ENCODE measurements at regions not wholly inside any gene's neighbourhood (a gene's known extent, or its start where the extent isn't known, plus 50 kb on each side); places are given as distances from the start of the nearest gene placed in this dataset.

DNA sequence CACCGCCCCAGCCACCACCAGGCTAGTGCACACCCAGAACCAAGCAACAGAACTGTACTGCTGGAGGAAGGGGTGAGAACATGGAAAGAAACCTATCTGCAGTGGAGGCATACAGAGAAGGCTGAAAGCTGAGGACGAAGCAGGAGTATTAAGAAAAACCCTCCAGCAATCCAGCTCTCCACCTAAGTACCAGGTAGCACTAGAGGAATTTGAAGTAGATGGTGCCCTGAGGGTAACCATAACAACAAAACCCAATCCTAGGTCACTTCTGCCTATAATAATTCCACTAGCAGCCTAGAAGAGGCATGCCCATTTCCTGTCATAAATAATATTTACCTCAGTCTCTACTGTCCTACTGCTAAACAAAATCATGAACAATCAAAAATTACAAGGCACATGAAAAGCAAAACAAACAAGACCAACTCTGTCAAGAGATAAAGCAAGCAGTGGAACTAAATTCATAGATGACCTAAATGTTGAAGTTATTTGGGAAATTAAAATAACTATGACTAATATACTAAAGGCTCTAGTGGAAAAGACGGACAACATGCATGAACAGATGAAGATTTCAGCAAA, 51.1 kb downstream of the HYCC1 start:
- no peak overlapping the region for H3K27ac Mint-ChIP-seq
- no peaks in the 10 kb centered on the region for H3K4me1 Mint-ChIP-seq
- peaks cover 20% of the 10 kb centered on the region for H3K36me3 Mint-ChIP-seq (ENCODE audit: low read depth)
- DNase-seq, result no peak
- no peaks in the 10 kb centered on the region for H3K9me3 Mint-ChIP-seq
- H3K27me3 Mint-ChIP-seq, result no peaks in the 10 kb centered on the region
- POLR2A ChIA-PET, result no interaction called here
- CTCF ChIA-PET, result no interaction called here
- H3K4me3 Mint-ChIP-seq, result no peak overlapping the region

DNA sequence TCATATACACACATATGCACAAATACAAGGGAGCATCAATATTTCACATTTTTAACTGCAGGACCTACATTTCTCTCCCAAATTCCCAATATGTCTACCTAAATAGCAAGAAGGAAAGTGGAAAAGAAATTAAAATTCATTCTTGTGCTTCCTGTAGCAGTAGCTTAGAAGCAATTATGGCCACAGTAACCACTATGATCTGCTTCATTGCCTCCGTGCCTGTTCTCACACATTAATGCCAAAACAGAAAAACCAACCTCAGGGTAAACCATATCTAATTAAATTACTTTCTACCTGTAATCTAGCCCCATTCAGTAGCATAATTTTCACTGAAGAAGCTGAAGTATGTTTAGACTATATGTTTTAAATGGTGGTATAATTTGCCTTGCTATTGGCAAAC, 55.2 kb downstream of the HYCC1 start:
- CTCF ChIA-PET, result no interaction called here
- no peak for DNase-seq
- Mint-ChIP-seq H3K4me3 (no peak overlapping the region), H3K9me3 (no peaks in the 10 kb centered on the region), H3K4me1 (no peaks in the 10 kb centered on the region), H3K27me3 (no peaks in the 10 kb centered on the region), H3K36me3 (ENCODE audit: low read depth) (peaks cover 19% of the 10 kb centered on the region), H3K27ac (no peak overlapping the region)
- POLR2A ChIA-PET, result no interaction called here

DNA sequence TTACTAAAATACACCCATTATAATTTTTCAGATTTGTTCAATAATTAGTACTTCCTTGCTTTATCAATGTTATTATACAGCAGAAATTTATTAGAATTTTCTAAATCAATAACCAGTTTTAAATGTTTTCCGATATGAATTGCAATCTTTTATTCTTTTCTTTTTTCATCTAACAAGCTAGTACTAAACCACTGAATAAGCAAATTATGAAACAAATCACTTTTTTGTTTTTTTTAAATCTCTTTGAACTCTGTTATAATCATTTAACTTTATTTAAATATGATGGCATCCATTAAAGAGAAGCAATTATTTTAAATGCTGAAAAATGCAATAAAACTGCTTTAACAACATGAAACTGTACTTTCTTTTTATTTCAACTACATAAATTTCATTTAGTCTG, 59.7 kb downstream of the HYCC1 start:
- Mint-ChIP-seq H3K4me3 (no peak overlapping the region), H3K27me3 (no peaks in the 10 kb centered on the region), H3K27ac (no peak overlapping the region), H3K9me3 (no peaks in the 10 kb centered on the region), H3K4me1 (no peaks in the 10 kb centered on the region), H3K36me3 (ENCODE audit: low read depth) (peaks cover 9% of the 10 kb centered on the region)
- no peak for DNase-seq
- POLR2A ChIA-PET, result no interaction called here
- CTCF ChIA-PET, result no interaction called here

DNA sequence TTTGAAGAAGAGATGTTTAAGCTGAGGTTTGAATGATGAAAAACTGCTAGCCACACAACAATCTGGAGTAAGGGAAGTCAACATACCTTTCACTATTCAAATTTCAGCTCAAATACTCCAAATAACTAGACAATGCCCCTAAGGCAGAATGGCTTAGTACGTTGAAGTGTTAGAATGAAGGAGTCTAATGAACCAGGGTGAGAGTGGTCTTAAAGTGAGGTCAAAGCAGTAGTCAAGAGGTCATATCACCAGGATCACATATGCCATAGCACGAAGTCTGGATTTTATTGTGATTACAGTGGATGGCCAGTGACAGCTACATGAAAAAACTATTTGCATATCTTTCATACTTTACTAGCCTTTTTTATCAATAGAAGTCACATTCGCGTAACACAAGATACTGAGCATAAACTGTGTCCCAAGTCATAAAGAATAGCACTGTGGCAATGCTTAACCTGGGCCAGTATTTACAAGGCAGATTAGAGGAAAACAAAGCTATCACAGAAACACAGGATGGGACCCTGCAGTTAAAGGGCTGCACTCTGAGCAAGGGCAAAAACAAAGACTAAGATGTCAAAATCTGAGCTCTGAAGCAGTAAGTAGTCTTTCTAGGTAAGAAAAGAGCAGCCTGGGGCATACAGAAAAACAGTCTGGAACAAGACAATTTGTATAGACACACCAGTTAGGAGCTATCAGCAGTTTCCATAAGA, 61.5 kb downstream of the HYCC1 start:
- DNase-seq, result no peak
- Mint-ChIP-seq H3K4me1 (no peaks in the 10 kb centered on the region), H3K27me3 (no peaks in the 10 kb centered on the region), H3K36me3 (ENCODE audit: low read depth) (peaks cover 4% of the 10 kb centered on the region), H3K27ac (no peak overlapping the region), H3K9me3 (no peaks in the 10 kb centered on the region), H3K4me3 (no peak overlapping the region)
- ChIA-PET POLR2A (no interaction called here), CTCF (interaction anchor here (0.9 to 1.2 kb wide), 3 partner anchors 43 to 153 kb away, joined by 3 to 4 read pairs (median 3); partner anchors contain the start of gene KLHL7)

DNA sequence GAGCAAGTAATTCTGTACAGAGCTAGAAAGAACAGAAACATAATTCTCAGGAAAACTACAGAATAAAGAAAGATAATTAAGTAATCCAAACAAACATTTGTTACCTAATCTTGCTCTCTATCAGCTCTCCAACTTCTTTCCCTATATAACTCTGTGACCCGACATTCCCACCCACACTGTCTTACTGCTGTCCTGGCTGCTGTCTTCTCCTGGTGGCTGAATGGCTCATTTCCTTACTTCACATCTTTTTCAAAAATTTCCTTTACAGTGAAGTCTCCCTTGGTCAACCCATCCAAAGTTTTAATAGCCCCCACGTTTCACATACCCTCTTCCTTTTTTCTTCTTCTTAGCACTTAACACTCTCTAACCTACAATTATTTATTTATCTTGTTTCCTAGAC, 64.0 kb downstream of the HYCC1 start:
- Mint-ChIP-seq H3K4me3 (no peak overlapping the region), H3K4me1 (no peaks in the 10 kb centered on the region), H3K36me3 (ENCODE audit: low read depth) (peaks cover 9% of the 10 kb centered on the region), H3K27ac (no peak overlapping the region), H3K27me3 (no peaks in the 10 kb centered on the region), H3K9me3 (no peaks in the 10 kb centered on the region)
- ChIA-PET CTCF (no interaction called here), POLR2A (no interaction called here)
- no peak for DNase-seq

DNA sequence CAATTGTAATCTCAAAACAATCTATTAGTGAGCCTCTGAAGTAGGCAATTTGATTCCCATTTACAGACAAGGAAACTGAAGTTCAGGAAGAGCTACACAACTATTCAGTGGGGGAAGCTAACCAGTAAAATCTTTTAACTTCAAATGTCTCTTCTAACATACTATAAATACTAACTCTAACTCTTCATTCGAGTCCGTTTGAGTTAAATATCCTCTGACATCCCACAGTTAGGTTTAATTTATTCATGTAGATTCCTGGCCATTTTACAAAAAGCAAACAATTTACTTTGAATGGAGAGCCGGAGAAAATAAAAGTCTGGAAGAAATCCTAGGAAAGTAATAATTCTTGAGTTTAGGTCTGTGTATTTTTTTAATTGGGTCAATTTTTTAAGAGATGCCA, 64.7 kb downstream of the HYCC1 start:
- no peak for DNase-seq
- peaks cover 11% of the 10 kb centered on the region for H3K36me3 Mint-ChIP-seq (ENCODE audit: low read depth)
- H3K9me3 Mint-ChIP-seq, result no peaks in the 10 kb centered on the region
- CTCF ChIA-PET, result no interaction called here
- no peak overlapping the region for H3K4me3 Mint-ChIP-seq
- H3K27me3 Mint-ChIP-seq, result no peaks in the 10 kb centered on the region
- H3K27ac Mint-ChIP-seq, result no peak overlapping the region
- H3K4me1 Mint-ChIP-seq, result no peaks in the 10 kb centered on the region
- POLR2A ChIA-PET, result no interaction called here

DNA sequence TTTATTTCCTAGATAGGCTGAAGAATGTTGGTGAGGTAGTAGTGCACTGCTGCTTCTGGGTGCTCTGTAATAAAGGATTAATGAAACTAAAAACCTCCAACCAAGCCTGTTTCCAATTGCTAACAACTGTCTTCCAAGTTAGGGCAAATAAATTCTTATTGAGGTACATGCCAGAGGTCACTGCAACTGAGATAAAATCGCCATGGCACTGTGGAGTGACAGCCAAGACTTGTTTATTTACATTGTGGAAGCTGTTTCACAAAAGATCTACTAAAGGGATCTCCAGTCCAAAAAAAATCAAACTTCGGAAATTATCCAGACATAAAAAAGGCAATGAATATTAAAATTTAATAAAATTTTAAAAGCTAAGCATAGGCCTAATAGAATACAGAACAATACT, 65.2 kb downstream of the HYCC1 start:
- H3K4me3 Mint-ChIP-seq, result no peak overlapping the region
- no peaks in the 10 kb centered on the region for H3K27me3 Mint-ChIP-seq
- no peak overlapping the region for H3K27ac Mint-ChIP-seq
- DNase-seq, result no peak
- ChIA-PET POLR2A (no interaction called here), CTCF (no interaction called here)
- peaks cover 11% of the 10 kb centered on the region for H3K36me3 Mint-ChIP-seq (ENCODE audit: low read depth)
- no peaks in the 10 kb centered on the region for H3K4me1 Mint-ChIP-seq
- H3K9me3 Mint-ChIP-seq, result no peaks in the 10 kb centered on the region

DNA sequence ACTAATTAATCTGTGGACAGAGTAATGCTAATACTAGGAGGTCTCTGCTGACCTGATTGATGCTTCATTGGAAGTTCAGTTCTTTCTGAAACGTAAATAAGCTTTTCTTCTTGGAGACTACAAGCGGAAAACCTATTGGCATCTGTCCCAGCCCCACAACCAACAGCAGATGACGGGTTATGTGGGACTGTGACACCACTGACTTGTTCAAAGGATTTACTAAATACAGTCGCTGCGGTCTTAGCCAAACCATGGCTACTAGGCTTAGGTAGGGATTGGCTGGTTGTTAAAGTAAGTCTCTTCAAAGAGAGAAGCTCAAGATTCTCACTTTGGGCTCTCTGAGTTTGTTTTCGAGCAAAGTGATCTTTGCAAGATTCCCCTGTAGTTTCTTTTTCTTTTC, 68.3 kb downstream of the HYCC1 start:
- POLR2A ChIA-PET, result no interaction called here
- DNase-seq, result no peak
- no peaks in the 10 kb centered on the region for H3K4me1 Mint-ChIP-seq
- no peak overlapping the region for H3K27ac Mint-ChIP-seq
- CTCF ChIA-PET, result no interaction called here
- H3K9me3 Mint-ChIP-seq, result no peaks in the 10 kb centered on the region
- H3K27me3 Mint-ChIP-seq, result no peaks in the 10 kb centered on the region
- H3K4me3 Mint-ChIP-seq, result no peak overlapping the region
- H3K36me3 Mint-ChIP-seq (ENCODE audit: low read depth), result peaks cover 16% of the 10 kb centered on the region

DNA sequence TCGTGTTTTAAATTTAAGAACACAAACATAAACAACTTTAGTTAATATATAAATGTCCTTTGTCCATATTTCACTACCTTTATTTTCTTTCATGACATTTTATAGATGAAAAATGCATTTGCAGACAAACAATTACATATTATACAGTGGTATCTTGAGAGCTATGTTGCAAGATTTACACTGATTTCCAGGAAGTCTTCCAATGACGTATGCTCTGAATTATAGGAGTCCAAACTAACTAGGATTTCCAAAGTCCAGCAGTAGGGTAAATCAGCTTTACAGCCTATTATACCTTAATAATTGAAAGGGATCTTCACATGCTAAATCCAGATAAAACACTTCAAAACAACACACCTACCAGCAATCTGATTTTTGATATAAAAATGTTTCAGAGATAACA, 69.4 kb downstream of the HYCC1 start:
- POLR2A ChIA-PET, result no interaction called here
- no peak overlapping the region for H3K4me3 Mint-ChIP-seq

DNA sequence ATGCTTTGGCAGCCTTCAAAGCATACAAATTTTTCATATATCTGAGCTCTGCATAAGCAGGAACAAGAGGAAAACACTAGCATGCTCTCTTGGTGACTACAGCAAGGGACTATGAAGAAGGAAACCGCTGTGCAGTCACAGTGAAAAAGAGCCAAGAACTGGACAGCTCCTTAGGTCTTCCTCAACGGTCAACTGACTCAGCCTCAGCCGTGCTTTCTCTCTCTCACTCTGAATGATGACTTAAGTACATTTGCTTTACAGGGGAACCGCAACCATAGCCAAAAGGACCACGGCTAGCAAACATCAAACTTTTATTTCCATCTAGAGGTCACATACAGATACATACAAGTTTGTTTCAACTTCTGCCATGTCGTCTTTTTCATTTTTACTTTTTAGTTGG, 69.9 kb downstream of the HYCC1 start:
- no peak overlapping the region for H3K4me3 Mint-ChIP-seq
- no peak for DNase-seq
- no peaks in the 10 kb centered on the region for H3K27me3 Mint-ChIP-seq
- peaks cover 20% of the 10 kb centered on the region for H3K36me3 Mint-ChIP-seq (ENCODE audit: low read depth)
- no peaks in the 10 kb centered on the region for H3K4me1 Mint-ChIP-seq
- H3K9me3 Mint-ChIP-seq, result no peaks in the 10 kb centered on the region
- ChIA-PET POLR2A (no interaction called here), CTCF (interaction anchor here (0.6 kb wide), 1 partner anchor 166 kb away, joined by 3 read pairs; no protein-coding TSS in a partner anchor)
- no peak overlapping the region for H3K27ac Mint-ChIP-seq

More for the DNA sequence above, 69.4 kb downstream of the HYCC1 start:
- CTCF ChIA-PET, result interaction anchor here (0.6 kb wide), 1 partner anchor 167 kb away, joined by 3 read pairs; no protein-coding TSS in a partner anchor
- Mint-ChIP-seq H3K9me3 (no peaks in the 10 kb centered on the region), H3K27ac (no peak overlapping the region), H3K27me3 (no peaks in the 10 kb centered on the region), H3K4me1 (no peaks in the 10 kb centered on the region), H3K36me3 (ENCODE audit: low read depth) (peaks cover 20% of the 10 kb centered on the region)
- no peak for DNase-seq

DNA sequence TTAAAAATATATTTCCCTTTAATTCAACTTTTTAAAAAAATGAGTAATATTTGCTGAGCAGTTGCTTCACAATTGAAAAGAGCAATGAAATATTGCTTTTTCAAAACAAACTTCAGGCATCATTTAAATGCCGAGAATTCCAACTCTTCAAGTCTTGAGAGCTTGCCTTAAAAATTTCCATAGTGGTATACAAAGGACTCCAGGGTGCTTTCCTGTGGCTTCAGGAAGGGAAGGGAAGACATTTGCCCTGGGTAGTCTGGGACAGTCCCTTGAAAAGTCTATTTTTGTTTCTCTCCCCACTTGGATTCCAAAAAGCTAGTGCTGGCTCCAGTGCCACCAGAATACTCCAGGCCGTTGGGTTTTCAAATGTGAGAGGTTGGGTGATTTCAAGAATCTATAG, 71.7 kb downstream of the HYCC1 start:
- ChIA-PET CTCF (no interaction called here), POLR2A (no interaction called here)
- H3K4me3 Mint-ChIP-seq, result no peak overlapping the region
- no peaks in the 10 kb centered on the region for H3K27me3 Mint-ChIP-seq
- no peaks in the 10 kb centered on the region for H3K4me1 Mint-ChIP-seq
- H3K9me3 Mint-ChIP-seq, result no peaks in the 10 kb centered on the region
- DNase-seq, result no peak
- peaks cover 20% of the 10 kb centered on the region for H3K36me3 Mint-ChIP-seq (ENCODE audit: low read depth)
- H3K27ac Mint-ChIP-seq, result no peak overlapping the region

DNA sequence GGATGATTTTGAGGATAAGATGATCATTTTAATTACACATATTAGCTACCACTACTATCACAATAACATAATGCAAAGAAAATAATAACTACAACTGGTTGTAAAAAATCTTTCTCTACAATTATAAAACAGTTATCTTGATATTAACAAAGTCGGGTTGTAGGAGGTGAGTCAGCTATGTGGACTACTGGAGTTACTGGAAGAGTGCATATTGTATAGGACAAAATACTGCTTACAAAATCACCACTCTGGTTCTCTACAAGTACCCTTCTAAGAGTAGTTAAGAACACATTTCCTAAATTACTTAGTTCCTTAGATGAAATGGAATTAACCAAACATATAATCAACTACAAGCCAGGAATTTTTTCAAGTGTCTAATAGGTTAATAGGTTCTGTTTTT, 74.1 kb downstream of the HYCC1 start:
- H3K4me3 Mint-ChIP-seq, result no peak overlapping the region
- no peaks in the 10 kb centered on the region for H3K9me3 Mint-ChIP-seq
- no peak for DNase-seq
- CTCF ChIA-PET, result no interaction called here
- peaks cover 10% of the 10 kb centered on the region for H3K36me3 Mint-ChIP-seq (ENCODE audit: low read depth)
- no peaks in the 10 kb centered on the region for H3K4me1 Mint-ChIP-seq
- no peaks in the 10 kb centered on the region for H3K27me3 Mint-ChIP-seq
- no peak overlapping the region for H3K27ac Mint-ChIP-seq
- POLR2A ChIA-PET, result no interaction called here

DNA sequence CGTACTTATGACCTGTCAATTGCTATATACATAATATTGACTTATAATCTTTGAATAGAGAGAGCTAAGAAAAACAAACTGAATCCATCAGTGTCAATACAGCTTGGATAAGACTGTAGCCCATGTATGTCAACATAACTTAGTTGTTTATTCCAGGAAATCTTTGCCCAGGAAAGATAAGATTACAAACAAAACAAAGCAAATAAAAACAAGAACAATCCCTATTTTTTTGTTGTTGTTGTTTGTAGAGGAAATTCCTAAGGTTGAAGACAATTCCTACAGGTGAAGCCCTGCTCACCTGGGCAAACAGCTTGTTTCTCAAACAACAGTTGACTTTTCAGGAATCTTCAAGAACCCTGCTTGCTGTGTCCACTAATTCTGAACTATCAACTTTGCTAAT, 76.0 kb downstream of the HYCC1 start:
- DNase-seq, result no peak
- Mint-ChIP-seq H3K4me1 (no peaks in the 10 kb centered on the region), H3K9me3 (no peaks in the 10 kb centered on the region), H3K27me3 (peaks cover 6% of the 10 kb centered on the region), H3K27ac (no peak overlapping the region), H3K4me3 (no peak overlapping the region), H3K36me3 (ENCODE audit: low read depth) (peaks cover 10% of the 10 kb centered on the region)
- ChIA-PET CTCF (interaction anchor here (0.9 kb wide), 1 partner anchor 14 kb away, joined by 3 read pairs; no protein-coding TSS in a partner anchor), POLR2A (no interaction called here)

DNA sequence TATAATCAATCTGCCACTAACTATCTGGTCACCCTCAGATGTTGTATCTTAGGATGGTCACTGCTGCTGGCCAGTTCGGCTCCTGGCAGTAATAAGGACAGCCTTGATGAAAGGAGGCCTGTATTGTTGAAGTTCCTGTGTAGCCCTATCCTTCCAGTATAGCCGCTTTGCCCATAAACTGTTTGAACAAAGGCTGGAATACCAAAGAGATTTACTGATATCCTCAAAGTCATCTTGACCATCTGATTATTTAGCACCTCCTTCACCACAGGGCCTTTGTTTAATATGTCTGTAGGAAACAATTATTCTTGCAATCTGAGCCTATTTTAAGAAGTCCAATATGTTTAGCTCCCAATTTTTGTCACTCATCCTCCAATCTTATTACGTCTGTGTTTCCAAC, 77.7 kb downstream of the HYCC1 start:
- Mint-ChIP-seq H3K9me3 (no peaks in the 10 kb centered on the region), H3K27me3 (peaks cover 17% of the 10 kb centered on the region), H3K4me1 (no peaks in the 10 kb centered on the region), H3K36me3 (ENCODE audit: low read depth) (peaks cover 8% of the 10 kb centered on the region), H3K4me3 (no peak overlapping the region), H3K27ac (no peak overlapping the region)
- POLR2A ChIA-PET, result no interaction called here
- no peak for DNase-seq
- CTCF ChIA-PET, result no interaction called here

Measured in activated CD4-positive, alpha-beta T cell treated with anti-CD3 and anti-CD28 coated beads, Interleukin-2, amount 10 ng/mL, durations not matched to agents 7 days and 5 days (primary cell).